ENCODE measurements at regions not wholly inside any gene's neighbourhood (a gene's known extent, or its start where the extent isn't known, plus 50 kb on each side); places are given as distances from the start of the nearest gene placed in this dataset.

- POLR2A ChIA-PET: no interaction called here
- Histone ChIP-seq H3K9ac (ENCODE audit: low read length) (no peak overlapping the region), H3K27ac (ENCODE audit: low read length in 2 of 2) (no peak overlapping the region), H3K4me2 (replicated peaks; ENCODE audit: low read depth, low read length, poor library complexity, severe bottlenecking) (no peak overlapping the region), H3K4me1 (ENCODE audit: control insufficient read depth in 2 of 2, insufficient read depth in 2 of 2, low read length in 2 of 2) (peaks cover 47 to 56% of the 10 kb centered on the region in 2 donors), H2AFZ (ENCODE audit: insufficient read depth, low read depth, low read length, poor library complexity, severe bottlenecking) (peak overlapping the region; percentile 3), H3K36me3 (replicated peaks in 1 of 2; ENCODE audit: control extremely low read depth in 1 of 2, control insufficient read depth in 1 of 2, extremely low read depth in 1 of 2, insufficient read depth in 2 of 2, low read length in 1 of 2) (no peaks in the 10 kb centered on the region), H4K20me1 (ENCODE audit: control insufficient read depth, insufficient read depth, low read length, poor library complexity, severe bottlenecking) (no peaks in the 10 kb centered on the region), H3K79me2 (ENCODE audit: control insufficient read depth, insufficient read depth, low read length) (no peaks in the 10 kb centered on the region), H3K4me3 (ENCODE audit: control extremely low read depth in 1 of 5, extremely low read depth in 1 of 5, insufficient read depth in 1 of 5, low read depth in 2 of 5, low read length in 4 of 5) (no peak overlapping the region), H3K27me3 (replicated peaks in 1 of 4; ENCODE audit: control extremely low read depth in 1 of 4, control insufficient read depth in 3 of 4, insufficient read depth in 4 of 4, low read length in 3 of 4) (peaks cover 0 to 6% (median 2%) of the 10 kb centered on the region in 4 experiments), H3K9me3 (ENCODE audit: control extremely low read depth in 1 of 3, control insufficient read depth in 2 of 3, insufficient read depth in 1 of 3, low read length in 2 of 3) (no peaks in the 10 kb centered on the region)
- H3K4me3 Mint-ChIP-seq: no peak overlapping the region
- no peaks in the 10 kb centered on the region for H3K27me3 Mint-ChIP-seq
- H3K9me3 Mint-ChIP-seq (ENCODE audit: insufficient read depth): peaks cover 3% of the 10 kb centered on the region
- H3K4me1 Mint-ChIP-seq: peaks cover 52% of the 10 kb centered on the region
- DNase-seq (no peak), ATAC-seq (ENCODE audit: low read depth) (no peak)
- CTCF ChIA-PET: interaction anchor here (0.6 to 1.7 kb wide), 5 partner anchors 12 to 354 kb away, joined by 3 to 6 read pairs (median 3); no protein-coding TSS in a partner anchor
- H3K27ac Mint-ChIP-seq: peak overlapping the region; percentile 32
- TF ChIP-seq EZH2 (IDR thresholded peaks at IDR 0.05; ENCODE audit: borderline replicate concordance, insufficient read depth, low read depth, low read length, poor library complexity, severe bottlenecking) (no peak), CTCF (IDR thresholded peaks at IDR 0.05) (no peak)
- intact Hi-C loops (cut with micrococcal nuclease): loop anchor here (10.0 kb wide), 1 partner anchor 120 kb away; no protein-coding TSS in a partner anchor
These were observed 163.5 kb downstream of the TOMM20 start for GRCh38 chr1:234965111-234965510.

- Histone ChIP-seq H3K27me3 (replicated peaks in 1 of 4; ENCODE audit: control extremely low read depth in 1 of 4, control insufficient read depth in 3 of 4, insufficient read depth in 4 of 4, low read length in 3 of 4) (peaks cover 0 to under 1% (median 0%) of the 10 kb centered on the region in 4 experiments), H3K36me3 (replicated peaks in 1 of 2; ENCODE audit: control extremely low read depth in 1 of 2, control insufficient read depth in 1 of 2, extremely low read depth in 1 of 2, insufficient read depth in 2 of 2, low read length in 1 of 2) (no peaks in the 10 kb centered on the region), H3K9ac (ENCODE audit: low read length) (peak overlapping the region; percentile 44), H3K9me3 (ENCODE audit: control extremely low read depth in 1 of 3, control insufficient read depth in 2 of 3, insufficient read depth in 1 of 3, low read length in 2 of 3) (no peaks in the 10 kb centered on the region), H3K4me1 (ENCODE audit: control insufficient read depth in 2 of 2, insufficient read depth in 2 of 2, low read length in 2 of 2) (peaks cover 48 to 56% of the 10 kb centered on the region in 2 donors), H3K79me2 (ENCODE audit: control insufficient read depth, insufficient read depth, low read length) (no peaks in the 10 kb centered on the region), H3K4me2 (replicated peaks; ENCODE audit: low read depth, low read length, poor library complexity, severe bottlenecking) (peak overlapping the region; percentile 70), H2AFZ (ENCODE audit: insufficient read depth, low read depth, low read length, poor library complexity, severe bottlenecking) (peak overlapping the region; percentile 68), H3K4me3 (ENCODE audit: control extremely low read depth in 1 of 5, extremely low read depth in 1 of 5, insufficient read depth in 1 of 5, low read depth in 2 of 5, low read length in 4 of 5) (peak overlapping the region in 1 of 5 experiments; percentile 53), H3K27ac (ENCODE audit: low read length in 2 of 2) (peak overlapping the region; percentile 83 to 90), H4K20me1 (ENCODE audit: control insufficient read depth, insufficient read depth, low read length, poor library complexity, severe bottlenecking) (no peaks in the 10 kb centered on the region)
- Mint-ChIP-seq H3K27ac (peak overlapping the region; percentile 72), H3K27me3 (no peaks in the 10 kb centered on the region), H3K4me1 (peaks cover 57% of the 10 kb centered on the region), H3K4me3 (peak overlapping the region; percentile 18), H3K9me3 (ENCODE audit: insufficient read depth) (peaks cover 3% of the 10 kb centered on the region)
- WGBS (ENCODE audit: insufficient coverage): 84% methylated on average over 8 of the region's 15 CpGs
- DNase-seq (no peak), ATAC-seq (ENCODE audit: low read depth) (no peak)
- intact Hi-C loops (cut with micrococcal nuclease): loop anchor here (1.0 to 10.0 kb wide), 9 partner anchors 14 to 363 kb away; partner anchors contain the start of genes ARID4B and GGPS1
- CTCF ChIA-PET: interaction anchor here (1.2 to 2.2 kb wide), 3 partner anchors 13 to 120 kb away, joined by 4 to 9 read pairs (median 6); no protein-coding TSS in a partner anchor
- POLR2A ChIA-PET: interaction anchor here (0.6 kb wide), 1 partner anchor 141 kb away, joined by 5 read pairs; no protein-coding TSS in a partner anchor
- no peak for TF ChIP-seq EZH2 (IDR thresholded peaks at IDR 0.05; ENCODE audit: borderline replicate concordance, insufficient read depth, low read depth, low read length, poor library complexity, severe bottlenecking)
- TF ChIP-seq CTCF (IDR thresholded peaks at IDR 0.05): no peak
These were observed 164.5 kb downstream of the TOMM20 start for GRCh38 chr1:234963904-234964702.
